ENCODE measurements at regions not wholly inside any gene's neighbourhood (a gene's known extent, or its start where the extent isn't known, plus 50 kb on each side); places are given as distances from the start of the nearest gene placed in this dataset.

- DNase-seq, result no peak
Observed at GRCh38 chr2:145257931-145258330, 738.0 kb upstream of the ZEB2 start.

GRCh38 chr2:145256551-145256950 lies 736.6 kb upstream of the ZEB2 start:
- DNase-seq, result no peak

GRCh38 chr2:145254291-145254690 lies 734.4 kb upstream of the ZEB2 start:
- DNase-seq, result no peak

GRCh38 chr2:145253492-145253891 lies 733.6 kb upstream of the ZEB2 start:
- DNase-seq, result no peak

GRCh38 chr2:145245268-145245870 lies 725.5 kb upstream of the ZEB2 start:
- DNase-seq, result no peak

DNA sequence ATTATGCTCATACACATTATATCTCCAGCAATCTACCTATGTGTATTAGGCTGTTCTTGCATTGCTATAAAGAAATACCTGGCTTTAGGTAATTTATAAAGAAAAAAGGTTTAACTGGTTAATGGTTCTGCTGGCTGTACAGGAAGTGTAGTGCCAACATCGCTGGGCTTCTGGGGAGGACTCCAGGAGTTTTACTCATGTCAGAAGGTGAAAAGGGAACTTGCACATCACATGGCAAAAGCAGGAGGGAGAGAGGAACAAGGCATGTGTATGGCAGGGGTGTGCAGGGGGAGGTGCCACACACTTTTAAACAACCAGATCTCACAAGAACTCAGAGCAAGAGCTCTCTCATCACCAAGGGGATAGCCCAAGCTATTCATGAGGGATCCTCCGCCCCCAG lies 715.4 kb upstream of the ZEB2 start:
- no peak for DNase-seq

- no peak for DNase-seq
Observed at GRCh38 chr2:145230546-145230945, 710.6 kb upstream of the ZEB2 start.

GRCh38 chr2:145228506-145228905 lies 708.6 kb upstream of the ZEB2 start:
- DNase-seq, result no peak

- DNase-seq, result no peak
Observed at GRCh38 chr2:145226901-145227300, 707.0 kb upstream of the ZEB2 start.

DNA sequence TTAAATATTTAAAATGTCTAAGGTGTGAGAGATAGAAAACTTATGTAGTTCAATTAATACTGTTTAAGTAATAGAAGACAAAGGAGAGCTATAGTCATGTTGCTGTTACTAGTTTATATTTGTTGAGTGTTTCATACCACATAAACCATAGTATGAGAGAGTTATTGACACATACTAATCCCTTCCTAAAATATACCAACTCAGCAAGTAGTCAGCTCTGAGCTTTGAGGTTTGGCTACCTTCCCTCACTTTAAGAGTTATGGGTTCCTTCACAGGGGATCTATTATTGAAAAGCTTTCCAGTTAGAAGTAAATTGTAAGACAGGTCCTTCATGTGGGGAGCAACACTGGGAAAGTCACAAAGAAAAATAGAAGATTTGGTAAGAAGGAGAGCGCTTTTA lies 701.6 kb upstream of the ZEB2 start:
- no peak for DNase-seq

- DNase-seq, result peak; percentile 42
Observed at GRCh38 chr2:145221032-145221431, 701.1 kb upstream of the ZEB2 start.

GRCh38 chr2:145220496-145220895 lies 700.6 kb upstream of the ZEB2 start:
- no peak for DNase-seq

DNA sequence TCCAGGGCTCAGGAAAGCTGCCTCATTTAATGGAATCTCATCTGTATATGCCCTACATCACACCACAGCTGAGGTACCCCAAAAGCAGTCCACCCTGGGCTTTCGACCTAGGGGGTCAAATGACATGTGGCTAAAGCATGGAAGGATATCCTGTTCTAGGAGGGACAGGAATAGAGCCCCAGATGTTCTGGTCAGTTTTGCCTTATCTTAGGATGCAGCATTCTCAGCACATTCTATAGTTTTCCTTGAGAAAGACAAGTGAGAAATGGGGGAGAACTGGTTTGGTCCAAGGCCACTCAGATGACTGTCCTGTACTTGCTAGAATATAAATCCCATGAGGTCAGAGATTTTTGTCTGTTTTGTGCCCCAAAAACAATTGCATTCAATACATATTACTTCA lies 688.0 kb upstream of the ZEB2 start:
- no peak for DNase-seq

DNA sequence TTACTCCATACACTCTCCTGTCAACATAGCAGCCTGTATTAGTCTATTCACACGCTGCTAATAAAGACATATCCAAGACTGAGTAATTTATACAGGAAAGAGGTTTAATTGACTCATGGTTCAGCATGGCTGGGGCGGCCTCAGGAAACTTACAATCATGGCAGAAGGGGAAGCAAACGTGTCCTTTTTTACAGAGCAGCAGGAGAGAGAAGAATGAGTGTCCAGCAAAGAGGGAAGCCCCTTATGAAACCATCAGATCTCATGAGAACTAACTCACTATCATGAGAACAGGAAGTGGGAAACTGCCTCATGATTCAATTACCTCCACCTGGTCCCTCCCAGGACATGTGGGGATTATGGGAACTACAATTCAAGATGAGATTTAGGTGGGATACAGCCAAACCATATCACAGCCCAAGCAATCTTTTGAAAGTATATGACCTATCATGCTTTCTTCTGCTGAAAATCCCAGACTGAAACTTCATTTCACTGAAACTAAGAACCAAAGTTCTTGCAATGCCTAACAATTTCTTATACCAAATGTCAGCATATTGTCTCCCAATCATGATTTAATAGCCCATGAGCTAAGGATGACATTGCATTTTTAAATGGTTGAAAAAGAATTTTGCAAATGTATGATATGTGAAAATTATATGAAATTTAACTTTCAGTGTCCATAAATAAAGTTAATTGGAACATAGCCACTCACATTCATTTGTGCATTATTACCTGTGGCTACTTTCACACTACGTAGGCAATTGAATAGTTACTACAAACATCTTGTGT lies 686.8 kb upstream of the ZEB2 start:
- DNase-seq, result no peak

GRCh38 chr2:145203891-145204290 lies 684.0 kb upstream of the ZEB2 start:
- DNase-seq, result no peak

- no peak for DNase-seq
Observed at GRCh38 chr2:145199827-145200706, 680.1 kb upstream of the ZEB2 start.

- DNase-seq, result no peak
Observed at GRCh38 chr2:145199042-145199441, 679.1 kb upstream of the ZEB2 start.

GRCh38 chr2:145198555-145198954 lies 678.6 kb upstream of the ZEB2 start:
- DNase-seq, result no peak

GRCh38 chr2:145197944-145198343 lies 678.0 kb upstream of the ZEB2 start:
- DNase-seq, result no peak

DNA sequence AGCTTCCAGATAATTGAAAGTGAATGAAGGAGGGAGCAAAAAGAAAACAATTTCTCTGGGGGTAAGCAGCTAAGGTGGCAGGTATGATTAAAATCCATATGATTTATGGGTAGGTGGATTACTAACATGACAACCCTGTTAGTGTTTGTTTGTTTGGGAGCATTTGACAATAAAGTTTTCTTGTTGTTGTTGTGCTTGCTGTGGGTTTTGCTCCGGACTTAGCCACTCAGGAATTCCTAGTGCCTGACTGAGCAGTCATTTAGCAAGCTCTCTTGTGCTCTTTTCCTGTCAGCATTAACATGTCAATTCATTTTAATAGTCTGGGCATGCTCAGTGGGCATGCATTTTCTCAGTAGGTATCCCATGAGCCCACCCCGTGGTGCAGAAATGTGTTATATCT lies 674.8 kb upstream of the ZEB2 start:
- DNase-seq, result no peak

DNA sequence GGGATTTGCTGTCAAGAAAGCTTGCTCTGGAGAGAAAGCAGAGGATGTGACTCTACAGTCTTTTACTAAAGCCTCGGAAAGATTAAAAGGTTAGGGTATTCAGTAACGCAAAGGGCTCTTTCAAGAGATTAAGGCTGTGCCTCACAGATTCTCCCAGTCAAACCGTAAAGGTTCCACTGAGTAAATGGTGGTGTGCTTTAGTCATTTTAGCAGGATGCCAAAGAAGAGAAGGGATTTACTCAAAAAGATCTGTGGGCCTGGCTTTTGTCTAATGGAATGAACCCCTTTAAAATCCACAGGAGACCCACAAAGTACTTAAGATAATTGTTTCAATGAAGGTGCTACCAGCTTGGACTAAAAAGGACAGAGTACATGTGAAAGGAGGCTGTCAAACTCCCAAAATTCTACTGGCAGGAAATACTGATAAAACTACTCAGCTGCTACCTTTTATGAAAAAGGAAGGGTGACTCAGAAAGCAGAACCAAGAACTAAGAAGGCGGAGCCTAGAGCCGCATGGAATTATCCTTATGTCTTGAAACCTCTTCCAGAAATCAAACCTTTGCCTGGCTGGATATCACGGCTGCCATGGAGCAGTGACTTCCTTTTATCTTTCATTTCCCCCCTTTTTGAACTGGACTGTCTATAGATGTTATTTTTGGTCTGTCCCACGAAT lies 670.2 kb upstream of the ZEB2 start:
- DNase-seq, result peak; percentile 7

DNA sequence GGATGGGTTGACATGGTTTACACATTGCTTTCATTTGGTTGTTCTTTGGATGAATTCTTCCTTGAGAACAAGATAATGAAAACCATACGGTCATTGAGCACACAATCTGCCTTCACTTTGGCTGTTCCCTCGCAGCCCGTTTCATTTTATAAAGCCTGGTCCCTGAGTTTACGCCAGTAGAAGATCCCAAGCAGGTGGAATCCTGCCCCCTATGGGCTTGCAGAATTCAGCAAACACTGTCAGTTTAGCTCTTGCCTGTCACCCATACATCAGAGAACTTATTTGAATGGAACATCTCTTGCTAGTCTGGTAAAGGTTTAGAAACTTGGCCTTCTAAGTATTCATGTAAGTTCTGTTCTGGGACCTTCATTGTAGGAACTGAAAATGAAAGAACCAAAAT lies 666.4 kb upstream of the ZEB2 start:
- DNase-seq, result no peak

GRCh38 chr2:145185696-145186095 lies 665.8 kb upstream of the ZEB2 start:
- no peak for DNase-seq

Data from hematopoietic multipotent progenitor cell treated with erythropoietin and hydrocortisone succinate and interleukin-3 and kit ligand, for 6 days (in vitro differentiated cells).